ENCODE measurements at regions not wholly inside any gene's neighbourhood (a gene's known extent, or its start where the extent isn't known, plus 50 kb on each side); places are given as distances from the start of the nearest gene placed in this dataset.

DNA sequence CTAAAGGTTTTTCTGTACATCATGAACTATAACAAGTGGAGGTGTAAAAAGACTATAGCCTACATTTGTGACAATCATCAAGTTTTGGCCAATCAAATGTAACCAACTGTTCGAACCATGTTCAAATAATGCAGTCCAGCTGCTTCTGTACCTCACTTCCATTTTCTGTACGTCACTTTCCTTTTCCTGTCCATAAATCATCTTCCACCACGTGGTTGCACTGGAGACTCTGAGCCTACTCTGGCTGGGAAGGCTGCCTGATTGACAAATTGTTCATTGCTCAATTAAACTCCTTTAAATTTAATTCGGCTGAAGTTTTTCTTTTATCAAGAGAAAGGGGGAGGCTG lies 270.4 kb upstream of the JARID2 start:
- Mint-ChIP-seq H3K36me3 (ENCODE audit: low read depth) (no peaks in the 10 kb centered on the region), H3K27ac (ENCODE audit: unreplicated experiment) (no peak overlapping the region), H3K9me3 (no peaks in the 10 kb centered on the region), H3K4me1 (no peaks in the 10 kb centered on the region), H3K27me3 (ENCODE audit: low read depth) (no peaks in the 10 kb centered on the region), H3K4me3 (no peak overlapping the region)
- DNase-seq (ENCODE audit: low read depth, low spot score) = no peak
- TF ChIP-seq, protein P1, sequence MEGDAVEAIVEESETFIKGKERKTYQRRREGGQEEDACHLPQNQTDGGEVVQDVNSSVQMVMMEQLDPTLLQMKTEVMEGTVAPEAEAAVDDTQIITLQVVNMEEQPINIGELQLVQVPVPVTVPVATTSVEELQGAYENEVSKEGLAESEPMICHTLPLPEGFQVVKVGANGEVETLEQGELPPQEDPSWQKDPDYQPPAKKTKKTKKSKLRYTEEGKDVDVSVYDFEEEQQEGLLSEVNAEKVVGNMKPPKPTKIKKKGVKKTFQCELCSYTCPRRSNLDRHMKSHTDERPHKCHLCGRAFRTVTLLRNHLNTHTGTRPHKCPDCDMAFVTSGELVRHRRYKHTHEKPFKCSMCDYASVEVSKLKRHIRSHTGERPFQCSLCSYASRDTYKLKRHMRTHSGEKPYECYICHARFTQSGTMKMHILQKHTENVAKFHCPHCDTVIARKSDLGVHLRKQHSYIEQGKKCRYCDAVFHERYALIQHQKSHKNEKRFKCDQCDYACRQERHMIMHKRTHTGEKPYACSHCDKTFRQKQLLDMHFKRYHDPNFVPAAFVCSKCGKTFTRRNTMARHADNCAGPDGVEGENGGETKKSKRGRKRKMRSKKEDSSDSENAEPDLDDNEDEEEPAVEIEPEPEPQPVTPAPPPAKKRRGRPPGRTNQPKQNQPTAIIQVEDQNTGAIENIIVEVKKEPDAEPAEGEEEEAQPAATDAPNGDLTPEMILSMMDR (conservative IDR thresholded peaks at IDR 0.05) = no peak

DNA sequence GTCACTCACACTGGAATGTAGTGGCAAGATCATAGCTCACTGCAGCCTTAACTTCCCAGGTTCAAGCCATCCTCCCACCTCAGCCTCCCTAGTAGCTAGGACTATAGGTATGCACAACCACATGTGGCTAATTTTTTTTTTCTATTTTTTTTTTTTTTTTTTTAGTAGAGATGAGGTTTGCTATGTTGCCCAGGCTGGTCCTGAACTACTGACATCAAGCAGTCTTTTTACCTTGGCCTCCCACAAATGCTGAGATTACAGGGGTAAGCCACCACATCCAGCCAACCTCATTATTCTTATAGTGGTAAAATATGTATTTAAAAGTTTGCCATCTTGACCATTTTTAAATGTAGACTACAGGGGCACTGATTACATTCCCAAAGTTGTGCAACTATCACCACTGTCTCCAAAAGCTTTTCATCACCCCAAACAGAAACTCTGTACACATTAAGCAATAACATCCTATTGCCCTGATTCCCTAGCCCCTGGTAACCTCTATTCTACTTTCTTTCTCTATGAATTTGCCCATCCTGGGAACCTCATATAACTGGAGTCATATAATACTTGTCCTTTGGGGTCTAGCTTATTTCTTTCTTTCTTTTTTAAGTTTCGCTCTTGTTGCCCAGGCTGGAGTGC lies 268.0 kb upstream of the JARID2 start:
- no peak for DNase-seq (ENCODE audit: low read depth, low spot score)
- no peak overlapping the region for H3K27ac Mint-ChIP-seq (ENCODE audit: unreplicated experiment)
- H3K9me3 Mint-ChIP-seq = no peaks in the 10 kb centered on the region
- no peaks in the 10 kb centered on the region for H3K36me3 Mint-ChIP-seq (ENCODE audit: low read depth)
- no peaks in the 10 kb centered on the region for H3K27me3 Mint-ChIP-seq (ENCODE audit: low read depth)
- H3K4me1 Mint-ChIP-seq = no peaks in the 10 kb centered on the region
- H3K4me3 Mint-ChIP-seq = no peak overlapping the region
- TF ChIP-seq, protein P1 (conservative IDR thresholded peaks at IDR 0.05) = no peak

DNA sequence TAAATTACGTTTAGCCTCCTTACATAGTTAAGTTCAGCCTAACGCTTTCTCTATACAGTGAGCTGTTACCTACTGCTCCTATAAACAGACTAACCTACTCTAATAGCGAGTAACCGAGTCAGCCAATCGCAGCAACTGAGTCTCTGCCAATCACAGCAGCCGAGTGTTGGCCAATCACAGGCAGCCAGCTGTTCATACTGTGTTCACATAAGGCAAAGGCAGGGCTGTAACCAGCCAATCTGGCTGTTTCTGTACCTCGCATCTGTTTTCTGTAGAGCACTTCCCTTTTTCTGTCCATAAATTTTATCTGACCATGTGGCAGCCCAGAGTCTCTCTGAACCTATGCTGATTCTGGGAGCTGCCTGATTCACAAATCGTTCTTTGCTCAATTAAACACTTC lies 263.9 kb upstream of the JARID2 start:
- Mint-ChIP-seq H3K4me3 (no peak overlapping the region), H3K27me3 (ENCODE audit: low read depth) (no peaks in the 10 kb centered on the region), H3K4me1 (no peaks in the 10 kb centered on the region), H3K9me3 (no peaks in the 10 kb centered on the region), H3K36me3 (ENCODE audit: low read depth) (no peaks in the 10 kb centered on the region), H3K27ac (ENCODE audit: unreplicated experiment) (no peak overlapping the region)
- DNase-seq (ENCODE audit: low read depth, low spot score) = no peak
- TF ChIP-seq, protein P1 (conservative IDR thresholded peaks at IDR 0.05) = no peak

DNA sequence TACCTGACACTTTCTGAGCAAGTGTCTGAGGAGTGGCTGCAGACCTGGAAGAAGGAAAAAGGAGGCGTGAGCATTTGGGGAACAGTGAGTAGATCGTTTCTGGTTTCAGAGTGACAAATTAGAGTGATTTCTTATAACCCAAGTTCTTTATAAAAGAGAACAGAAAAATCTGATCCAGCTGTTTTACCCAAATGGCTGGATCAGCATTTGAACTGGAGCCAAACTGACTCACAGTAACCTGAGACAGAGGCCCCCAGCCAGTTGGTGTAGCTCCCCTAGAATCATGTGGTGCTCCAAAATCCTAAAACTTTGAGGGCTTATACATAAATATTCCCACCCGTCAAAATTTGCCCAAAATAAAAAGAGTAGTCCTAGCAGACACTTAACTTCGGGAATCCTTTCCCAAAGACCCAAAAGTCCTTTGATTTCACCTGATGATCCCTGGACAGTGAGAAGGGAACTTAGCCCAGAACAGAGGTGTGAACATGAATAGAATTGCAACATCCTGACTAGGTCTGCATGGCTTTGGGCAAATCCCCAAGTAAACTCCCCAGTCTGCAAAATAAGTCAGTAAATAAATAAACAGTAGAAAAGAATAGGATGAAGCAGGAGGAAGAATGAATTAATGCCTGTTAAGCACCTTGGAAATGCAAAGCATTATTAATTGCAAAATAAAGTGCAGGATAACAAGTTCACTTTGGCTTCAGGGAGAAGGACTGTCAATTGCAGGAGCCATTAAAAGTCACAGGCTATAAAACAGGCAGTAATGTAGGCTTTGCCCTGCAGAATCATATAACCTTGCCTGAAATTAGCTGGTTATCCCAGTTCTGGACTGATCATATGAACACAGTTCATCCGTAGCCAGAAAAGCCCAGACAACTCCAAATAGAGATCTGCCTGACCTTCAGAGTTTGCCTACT lies 262.0 kb upstream of the JARID2 start:
- H3K27ac Mint-ChIP-seq (ENCODE audit: unreplicated experiment) = no peak overlapping the region
- H3K4me3 Mint-ChIP-seq = no peak overlapping the region
- H3K27me3 Mint-ChIP-seq (ENCODE audit: low read depth) = no peaks in the 10 kb centered on the region
- TF ChIP-seq, protein P1 (conservative IDR thresholded peaks at IDR 0.05) = no peak
- H3K4me1 Mint-ChIP-seq = no peaks in the 10 kb centered on the region
- DNase-seq (ENCODE audit: low read depth, low spot score) = no peak
- no peaks in the 10 kb centered on the region for H3K9me3 Mint-ChIP-seq
- H3K36me3 Mint-ChIP-seq (ENCODE audit: low read depth) = no peaks in the 10 kb centered on the region

DNA sequence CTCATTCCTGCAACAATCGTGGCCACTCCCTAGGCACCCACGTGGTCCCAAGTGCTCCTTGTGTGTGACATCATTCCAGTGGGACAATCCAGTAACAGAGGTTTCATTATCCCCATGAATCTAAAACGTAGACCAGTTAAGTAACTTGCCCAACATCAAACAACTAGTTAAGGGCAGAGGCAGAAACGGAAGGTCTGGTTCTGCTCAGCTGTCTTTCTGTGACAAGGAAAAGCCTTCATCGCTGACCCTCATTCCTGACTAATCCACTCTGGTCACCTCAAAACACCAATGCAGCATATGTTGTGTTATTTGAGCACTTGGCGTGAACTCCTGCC lies 261.4 kb upstream of the JARID2 start:
- Mint-ChIP-seq H3K27ac (ENCODE audit: unreplicated experiment) (no peak overlapping the region), H3K4me1 (no peaks in the 10 kb centered on the region), H3K36me3 (ENCODE audit: low read depth) (no peaks in the 10 kb centered on the region), H3K27me3 (ENCODE audit: low read depth) (no peaks in the 10 kb centered on the region), H3K4me3 (no peak overlapping the region), H3K9me3 (no peaks in the 10 kb centered on the region)
- DNase-seq (ENCODE audit: low read depth, low spot score) = no peak
- TF ChIP-seq, protein P1 (conservative IDR thresholded peaks at IDR 0.05) = no peak
